ENCODE measurements at regions not wholly inside any gene's neighbourhood (a gene's known extent, or its start where the extent isn't known, plus 50 kb on each side); places are given as distances from the start of the nearest gene placed in this dataset.

DNA sequence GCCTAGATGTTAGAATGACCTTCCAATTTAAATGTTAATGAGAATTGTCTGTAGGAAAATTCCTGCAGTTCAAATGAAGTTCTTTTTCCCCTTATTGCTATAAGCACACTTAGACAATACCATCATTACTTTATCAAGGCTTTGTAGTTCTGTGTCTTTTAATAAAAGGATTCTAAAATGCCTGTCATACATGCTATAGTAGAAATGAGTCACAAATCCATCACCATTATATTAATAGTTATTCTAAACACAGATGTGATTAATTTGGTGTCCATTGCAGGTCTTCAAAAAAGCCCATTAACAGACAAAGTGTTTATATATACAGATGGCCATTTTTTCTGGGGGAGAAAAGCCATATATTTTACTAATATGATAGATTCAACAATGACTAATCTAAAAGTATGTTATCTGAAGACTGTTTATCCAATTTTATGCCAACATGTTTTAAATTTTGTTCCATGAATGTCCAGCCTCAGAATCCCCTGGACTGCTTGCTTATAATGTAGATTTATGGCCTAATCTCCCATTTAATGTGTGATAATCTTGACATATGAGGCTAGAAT, 1678.3 kb upstream of the PCDH20 start:
- TF ChIP-seq, protein P1, sequence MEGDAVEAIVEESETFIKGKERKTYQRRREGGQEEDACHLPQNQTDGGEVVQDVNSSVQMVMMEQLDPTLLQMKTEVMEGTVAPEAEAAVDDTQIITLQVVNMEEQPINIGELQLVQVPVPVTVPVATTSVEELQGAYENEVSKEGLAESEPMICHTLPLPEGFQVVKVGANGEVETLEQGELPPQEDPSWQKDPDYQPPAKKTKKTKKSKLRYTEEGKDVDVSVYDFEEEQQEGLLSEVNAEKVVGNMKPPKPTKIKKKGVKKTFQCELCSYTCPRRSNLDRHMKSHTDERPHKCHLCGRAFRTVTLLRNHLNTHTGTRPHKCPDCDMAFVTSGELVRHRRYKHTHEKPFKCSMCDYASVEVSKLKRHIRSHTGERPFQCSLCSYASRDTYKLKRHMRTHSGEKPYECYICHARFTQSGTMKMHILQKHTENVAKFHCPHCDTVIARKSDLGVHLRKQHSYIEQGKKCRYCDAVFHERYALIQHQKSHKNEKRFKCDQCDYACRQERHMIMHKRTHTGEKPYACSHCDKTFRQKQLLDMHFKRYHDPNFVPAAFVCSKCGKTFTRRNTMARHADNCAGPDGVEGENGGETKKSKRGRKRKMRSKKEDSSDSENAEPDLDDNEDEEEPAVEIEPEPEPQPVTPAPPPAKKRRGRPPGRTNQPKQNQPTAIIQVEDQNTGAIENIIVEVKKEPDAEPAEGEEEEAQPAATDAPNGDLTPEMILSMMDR (IDR thresholded peaks at IDR 0.05; ENCODE audit: extremely low read depth in 1 of 2, insufficient read depth in 1 of 2, low read depth in 1 of 2, low read length in 2 of 2): no peak
- TF ChIP-seq, protein P2, sequence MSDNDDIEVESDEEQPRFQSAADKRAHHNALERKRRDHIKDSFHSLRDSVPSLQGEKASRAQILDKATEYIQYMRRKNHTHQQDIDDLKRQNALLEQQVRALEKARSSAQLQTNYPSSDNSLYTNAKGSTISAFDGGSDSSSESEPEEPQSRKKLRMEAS (IDR thresholded peaks at IDR 0.05; ENCODE audit: insufficient read depth, insufficient read length): no peak
- no peak for TF ChIP-seq POLR2A (IDR thresholded peaks at IDR 0.05; ENCODE audit: low read depth, low read length)
- no peak for TF ChIP-seq EZH2 (IDR thresholded peaks at IDR 0.05; ENCODE audit: borderline replicate concordance, low read depth, low read length, severe bottlenecking)
- no peak for TF ChIP-seq POLR2AphosphoS5 (IDR thresholded peaks at IDR 0.05; ENCODE audit: insufficient read depth, low read depth, low read length)
- no peak for TF ChIP-seq JUN (IDR thresholded peaks at IDR 0.05; ENCODE audit: borderline replicate concordance, insufficient read depth, insufficient read length, low read depth)

Measured in endothelial cell of umbilical vein (primary cell).